Vagina (tissue), 2 donors: ENCODE measurements at regions not wholly inside any gene's neighbourhood (a gene's known extent, or its start where the extent isn't known, plus 50 kb on each side); places are given as distances from the start of the nearest gene placed in this dataset.

ENCODE experiments used
- DNase-seq, 2 donors: peaks; one replicate each; pipeline ENCODE4 v3.0.0-alpha.2; 2017; ENCODE audit errors: extremely low spot score in 2 of 2
- H3K27ac ChIP-seq: fragments of 200-600 bp; sonication (generic); one replicate; pipeline ENCODE4 v1.5.1; 2019
- H3K27me3 ChIP-seq: fragments of 200-600 bp; sonication (generic); one replicate; pipeline ENCODE4 v1.5.1; 2019
- H3K36me3 ChIP-seq, 2 donors: fragments of 200-600 bp; sonication (generic); one replicate each; pipeline ENCODE4 v1.5.1; 2017 to 2019
- H3K4me1 ChIP-seq: fragments of 200-600 bp; sonication (generic); one replicate; pipeline ENCODE4 v1.5.1; 2019
- H3K4me3 ChIP-seq, 2 donors: fragments of 200-600 bp; sonication (generic); 1 replicate in 1 of 2; 2 replicates in 1 of 2; pipeline ENCODE4 v1.5.1; 2016 to 2019
- H3K9me3 ChIP-seq: fragments of 200-600 bp; sonication (generic); one replicate; pipeline ENCODE4 v1.5.1; 2019
- POLR2A ChIP-seq, 2 donors: fragments of 450-650 bp; IDR thresholded peaks; one replicate each; pipeline ENCODE4 v1.6.1; 2017; ENCODE audit warnings: antibody characterized with exemption in 2 of 2, mild to moderate bottlenecking in 2 of 2, moderate library complexity in 2 of 2
- POLR2AphosphoS5 ChIP-seq, 2 donors: sonication (generic); formaldehyde crosslinking; IDR thresholded peaks; one replicate each; pipeline ENCODE4 v1.9.0; 2017; ENCODE audit warnings: antibody characterized with exemption in 2 of 2, mild to moderate bottlenecking in 2 of 2, low read depth in 1 of 2; ENCODE audit not compliant: insufficient read depth in 1 of 2
- intact Hi-C: fragments of 100-400 bp; cut with DNase I; formaldehyde crosslinking; loops from one replicate; pipeline ENCODE4 v1.15.1; 2023
- TF ChIP-seq, protein P1 (sequence below), 3 experiments: fragments of 450-650 bp in 2 of 3; fragments of 200-600 bp in 1 of 3; sonication (generic) in 1 of 3; IDR thresholded peaks; one replicate each; pipeline ENCODE4 v1.5.1; 2017 to 2019; ENCODE audit warnings: antibody characterized with exemption in 3 of 3, mild to moderate bottlenecking in 2 of 3, moderate library complexity in 2 of 3

DNA sequence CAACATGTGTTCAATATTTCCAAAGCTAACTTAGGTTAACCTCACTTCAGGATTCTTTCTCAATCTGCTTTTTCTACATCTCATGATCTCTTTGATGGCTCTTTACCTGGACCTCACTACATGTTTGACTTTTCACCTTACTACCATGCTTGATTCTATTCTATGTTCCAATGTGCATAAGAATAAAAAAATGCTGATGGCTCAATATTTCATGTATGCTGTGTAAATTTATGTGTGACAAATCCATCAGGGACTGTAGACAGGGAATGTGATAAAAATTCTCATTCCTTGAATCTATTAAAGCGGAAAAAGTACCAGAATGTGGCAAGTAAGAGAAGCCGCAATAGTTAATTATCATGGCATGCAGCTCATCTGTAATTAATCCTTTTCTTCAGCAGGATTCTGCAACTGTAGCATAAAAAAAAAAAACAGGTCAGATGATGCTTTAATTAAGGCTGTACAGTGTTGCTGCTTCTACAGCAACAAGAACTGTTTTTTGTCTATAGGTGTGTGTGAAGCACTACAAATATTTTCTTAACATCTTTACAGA, 276.9 kb upstream of the PRKD1 start:
- Histone ChIP-seq H3K27me3 (no peaks in the 10 kb centered on the region), H3K36me3 (no peaks in the 10 kb centered on the region), H3K27ac (no peak overlapping the region), H3K4me1 (no peaks in the 10 kb centered on the region), H3K4me3 (no peak overlapping the region), H3K9me3 (no peaks in the 10 kb centered on the region)
- no peak for DNase-seq
- TF ChIP-seq POLR2A (IDR thresholded peaks at IDR 0.05) (no peak), POLR2AphosphoS5 (IDR thresholded peaks at IDR 0.05; ENCODE audit: insufficient read depth in 1 of 2, low read depth in 1 of 2) (no peak)
- TF ChIP-seq, protein P1, sequence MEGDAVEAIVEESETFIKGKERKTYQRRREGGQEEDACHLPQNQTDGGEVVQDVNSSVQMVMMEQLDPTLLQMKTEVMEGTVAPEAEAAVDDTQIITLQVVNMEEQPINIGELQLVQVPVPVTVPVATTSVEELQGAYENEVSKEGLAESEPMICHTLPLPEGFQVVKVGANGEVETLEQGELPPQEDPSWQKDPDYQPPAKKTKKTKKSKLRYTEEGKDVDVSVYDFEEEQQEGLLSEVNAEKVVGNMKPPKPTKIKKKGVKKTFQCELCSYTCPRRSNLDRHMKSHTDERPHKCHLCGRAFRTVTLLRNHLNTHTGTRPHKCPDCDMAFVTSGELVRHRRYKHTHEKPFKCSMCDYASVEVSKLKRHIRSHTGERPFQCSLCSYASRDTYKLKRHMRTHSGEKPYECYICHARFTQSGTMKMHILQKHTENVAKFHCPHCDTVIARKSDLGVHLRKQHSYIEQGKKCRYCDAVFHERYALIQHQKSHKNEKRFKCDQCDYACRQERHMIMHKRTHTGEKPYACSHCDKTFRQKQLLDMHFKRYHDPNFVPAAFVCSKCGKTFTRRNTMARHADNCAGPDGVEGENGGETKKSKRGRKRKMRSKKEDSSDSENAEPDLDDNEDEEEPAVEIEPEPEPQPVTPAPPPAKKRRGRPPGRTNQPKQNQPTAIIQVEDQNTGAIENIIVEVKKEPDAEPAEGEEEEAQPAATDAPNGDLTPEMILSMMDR (IDR thresholded peaks at IDR 0.05), result no peak
- intact Hi-C loops, result no loop called here

DNA sequence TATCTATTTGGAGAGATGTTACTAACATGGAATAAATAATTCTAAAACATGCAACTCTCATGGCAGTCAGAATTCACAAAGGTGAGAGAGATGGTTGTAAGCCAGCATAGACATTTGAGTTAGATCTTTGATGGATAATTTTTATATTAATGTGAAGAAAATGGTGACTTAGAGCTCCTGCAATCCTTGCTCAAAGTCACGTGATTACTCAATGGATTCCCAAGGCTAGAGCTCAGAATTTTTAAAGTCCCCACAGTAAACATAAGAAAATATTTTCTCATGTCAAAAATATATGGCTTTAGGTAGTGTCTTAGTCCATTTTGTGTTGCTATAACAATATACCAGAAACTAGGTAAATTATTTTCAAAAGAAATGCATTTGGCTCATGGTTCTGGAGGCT, 281.5 kb upstream of the PRKD1 start:
- intact Hi-C loops, result no loop called here
- no peaks in the 10 kb centered on the region for H3K9me3 ChIP-seq
- H3K27ac ChIP-seq, result no peak overlapping the region
- no peaks in the 10 kb centered on the region for H3K4me1 ChIP-seq
- no peaks in the 10 kb centered on the region for H3K36me3 ChIP-seq
- H3K4me3 ChIP-seq, result no peak overlapping the region
- TF ChIP-seq POLR2AphosphoS5 (IDR thresholded peaks at IDR 0.05; ENCODE audit: insufficient read depth in 1 of 2, low read depth in 1 of 2) (no peak), POLR2A (IDR thresholded peaks at IDR 0.05) (no peak)
- TF ChIP-seq, protein P1 (IDR thresholded peaks at IDR 0.05), result no peak
- no peak for DNase-seq
- H3K27me3 ChIP-seq, result no peaks in the 10 kb centered on the region

DNA sequence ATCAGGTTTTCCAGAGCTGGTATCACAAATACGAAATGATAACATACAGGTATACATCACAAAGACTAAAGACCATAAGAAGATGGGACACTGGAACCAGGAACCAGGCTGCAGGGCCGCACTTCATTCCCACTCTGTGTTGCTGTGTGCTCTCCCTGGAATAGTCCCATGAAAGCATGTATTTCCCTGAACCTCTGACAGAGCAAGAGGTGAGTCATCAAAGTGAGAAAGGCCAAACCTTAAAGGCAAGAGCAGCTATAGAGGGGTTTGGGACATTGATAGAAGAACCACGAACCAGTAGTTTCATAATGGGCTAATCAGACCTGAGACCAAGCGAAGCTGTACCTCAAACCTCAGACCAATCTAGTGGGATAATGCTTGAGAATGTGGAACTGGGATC, 283.0 kb upstream of the PRKD1 start:
- no peaks in the 10 kb centered on the region for H3K27me3 ChIP-seq
- DNase-seq, result no peak
- H3K4me1 ChIP-seq, result no peaks in the 10 kb centered on the region
- no peak for TF ChIP-seq POLR2A (IDR thresholded peaks at IDR 0.05)
- TF ChIP-seq, protein P1 (IDR thresholded peaks at IDR 0.05), result no peak
- TF ChIP-seq POLR2AphosphoS5 (IDR thresholded peaks at IDR 0.05; ENCODE audit: insufficient read depth in 1 of 2, low read depth in 1 of 2), result no peak
- H3K4me3 ChIP-seq, result no peak overlapping the region
- H3K9me3 ChIP-seq, result no peaks in the 10 kb centered on the region
- no peak overlapping the region for H3K27ac ChIP-seq
- H3K36me3 ChIP-seq, result no peaks in the 10 kb centered on the region
- intact Hi-C loops, result loop anchor here (5.0 kb wide), 1 partner anchor 658 kb away; no protein-coding TSS in a partner anchor

DNA sequence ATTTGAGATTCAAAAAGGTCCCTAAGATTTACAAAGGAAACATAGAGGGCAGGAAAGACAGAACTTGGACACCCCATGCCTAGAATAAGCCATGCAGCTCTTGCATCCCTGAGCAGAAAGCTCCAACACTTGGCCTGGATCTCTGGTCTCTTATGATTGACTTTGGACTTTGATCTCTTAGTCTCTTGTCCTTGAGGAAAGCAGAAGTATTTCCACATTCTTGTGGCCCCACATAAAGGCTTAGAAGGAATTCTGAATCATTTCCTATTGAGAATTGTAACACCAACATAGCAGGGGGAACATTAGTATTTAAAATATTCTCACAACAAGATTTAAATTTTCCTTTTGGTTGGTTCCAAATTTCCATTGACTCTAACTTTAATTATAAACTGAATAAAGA, 283.7 kb upstream of the PRKD1 start:
- no peak overlapping the region for H3K4me3 ChIP-seq
- TF ChIP-seq, protein P1 (IDR thresholded peaks at IDR 0.05), result no peak
- TF ChIP-seq POLR2AphosphoS5 (IDR thresholded peaks at IDR 0.05; ENCODE audit: insufficient read depth in 1 of 2, low read depth in 1 of 2) (no peak), POLR2A (IDR thresholded peaks at IDR 0.05) (no peak)
- no peak for DNase-seq
- no peaks in the 10 kb centered on the region for H3K9me3 ChIP-seq
- H3K4me1 ChIP-seq, result no peaks in the 10 kb centered on the region
- intact Hi-C loops, result loop anchor here (5.0 kb wide), 1 partner anchor 659 kb away; no protein-coding TSS in a partner anchor
- H3K27ac ChIP-seq, result no peak overlapping the region
- H3K27me3 ChIP-seq, result no peaks in the 10 kb centered on the region
- no peaks in the 10 kb centered on the region for H3K36me3 ChIP-seq

DNA sequence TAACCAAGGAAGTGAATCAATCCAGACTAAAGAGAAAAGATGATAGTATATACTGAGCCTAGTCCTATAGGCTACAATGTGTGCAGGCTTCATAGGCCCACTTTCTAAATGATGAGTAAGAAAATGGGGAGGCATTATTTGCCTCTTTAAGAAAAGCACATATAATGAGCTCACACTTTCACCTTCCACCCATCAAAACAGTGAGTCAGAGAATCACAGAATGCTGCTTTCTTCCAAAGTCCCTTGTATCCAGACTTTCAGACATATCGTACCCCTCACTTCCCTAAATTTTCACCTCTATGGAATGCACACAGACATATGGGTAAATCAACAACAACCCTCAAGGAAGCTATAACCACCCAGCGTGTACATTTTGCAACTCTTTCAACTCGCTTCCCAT, 286.4 kb upstream of the PRKD1 start:
- H3K27me3 ChIP-seq, result no peaks in the 10 kb centered on the region
- DNase-seq, result no peak
- H3K4me1 ChIP-seq, result no peaks in the 10 kb centered on the region
- no peaks in the 10 kb centered on the region for H3K9me3 ChIP-seq
- no peak overlapping the region for H3K27ac ChIP-seq
- H3K36me3 ChIP-seq, result no peaks in the 10 kb centered on the region
- no peak for TF ChIP-seq POLR2AphosphoS5 (IDR thresholded peaks at IDR 0.05; ENCODE audit: insufficient read depth in 1 of 2, low read depth in 1 of 2)
- no peak for TF ChIP-seq POLR2A (IDR thresholded peaks at IDR 0.05)
- TF ChIP-seq, protein P1 (IDR thresholded peaks at IDR 0.05), result no peak
- intact Hi-C loops, result loop anchor here (5.0 kb wide), 1 partner anchor 662 kb away; no protein-coding TSS in a partner anchor
- H3K4me3 ChIP-seq, result no peak overlapping the region
